Esophagus muscularis mucosa (tissue), 4 donors: ENCODE measurements at regions not wholly inside any gene's neighbourhood (a gene's known extent, or its start where the extent isn't known, plus 50 kb on each side); places are given as distances from the start of the nearest gene placed in this dataset.

Experiments
- CTCF ChIP-seq, 3 experiments: fragments of 200-600 bp in 2 of 3; fragments of 450-650 bp in 1 of 3; sonication (generic) in 2 of 3; IDR thresholded peaks; one replicate each; pipeline ENCODE4 v1.5.1; 2017 to 2019; ENCODE audit warnings: antibody characterized with exemption in 3 of 3, mild to moderate bottlenecking in 2 of 3, moderate library complexity in 1 of 3
- EP300 ChIP-seq: sonication (generic); formaldehyde crosslinking; IDR thresholded peaks from one replicate; pipeline ENCODE4 v1.6.1; 2017; ENCODE audit warnings: antibody characterized with exemption
- POLR2A ChIP-seq: fragments of 450-650 bp; IDR thresholded peaks from one replicate; pipeline ENCODE4 v1.6.1; 2017; ENCODE audit warnings: antibody characterized with exemption, moderate library complexity, mild to moderate bottlenecking, low read depth
- POLR2AphosphoS5 ChIP-seq, 2 donors: sonication (generic); formaldehyde crosslinking; IDR thresholded peaks; one replicate each; pipeline ENCODE4 v1.6.1; 2017; ENCODE audit warnings: antibody characterized with exemption in 2 of 2

- TF ChIP-seq CTCF (IDR thresholded peaks at IDR 0.05) = no peak
- TF ChIP-seq POLR2A = no peak
- no peak for TF ChIP-seq POLR2AphosphoS5 (IDR thresholded peaks at IDR 0.05)
- no peak for TF ChIP-seq EP300
These were observed 402.3 kb downstream of the BRD1 start for GRCh38 chr22:49425356-49425755.
